SIG-M5 treated with dmso at 0.1 percent for 504 hours (cell line): ENCODE measurements at regions not wholly inside any gene's neighbourhood (a gene's known extent, or its start where the extent isn't known, plus 50 kb on each side); places are given as distances from the start of the nearest gene placed in this dataset.

Experiments used
- DNase-seq: peaks from one replicate; lab custom pipeline; 2025; ENCODE audit not compliant: unreplicated experiment; lab: John Stamatoyannopoulos, UW

DNA sequence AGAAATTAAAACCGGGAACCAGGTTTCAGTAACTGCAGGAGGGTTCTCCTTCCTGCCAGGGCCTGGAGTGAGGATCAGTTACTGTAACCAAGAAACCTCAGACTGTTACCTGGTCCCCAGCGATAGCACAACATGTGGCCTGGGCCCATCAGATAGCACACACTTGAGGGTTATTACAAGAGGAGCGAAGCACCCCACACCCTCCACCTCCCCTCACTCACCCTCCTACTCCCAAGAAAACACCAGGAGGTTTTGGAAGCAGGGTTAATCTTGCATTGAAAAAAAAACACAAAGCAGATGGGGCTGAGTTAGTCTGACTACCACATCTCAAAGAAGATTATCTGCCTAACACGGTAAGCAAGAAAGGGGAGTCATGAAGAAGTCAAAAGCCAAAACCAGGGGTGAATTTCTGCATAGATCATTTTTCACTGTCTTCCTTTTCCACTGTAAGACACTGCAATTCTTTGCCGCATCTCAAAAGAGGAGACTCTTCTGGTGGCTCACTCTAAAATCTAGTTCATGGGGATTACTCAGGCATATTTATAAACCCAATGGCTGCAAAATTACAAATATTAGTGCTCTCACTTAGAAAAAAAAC, 75.9 kb upstream of the DOCK9 start:
- no peak for DNase-seq

DNA sequence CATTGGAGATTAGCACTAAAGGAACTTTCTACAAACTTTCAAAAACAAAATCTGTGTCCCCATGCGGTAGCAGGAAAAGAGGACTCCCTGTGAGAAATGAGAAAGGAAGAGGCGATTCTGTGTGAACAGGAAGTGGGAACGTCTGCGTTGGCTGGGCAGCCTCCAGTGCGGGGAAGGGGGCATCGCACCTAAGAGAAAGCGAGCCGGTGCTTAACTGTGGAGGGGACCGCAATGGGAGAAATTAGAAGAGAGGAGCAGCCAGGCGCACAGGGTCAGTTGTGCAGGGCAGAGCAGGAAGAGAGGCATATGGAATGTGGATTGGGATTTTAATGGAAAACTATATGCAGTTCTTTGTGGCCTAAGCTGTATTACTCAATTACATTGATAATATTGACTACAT, 77.4 kb upstream of the DOCK9 start:
- DNase-seq, result no peak

- DNase-seq, result no peak
Measured at GRCh38 chr13:99055735-99056134, 77.9 kb upstream of the DOCK9 start.

DNA sequence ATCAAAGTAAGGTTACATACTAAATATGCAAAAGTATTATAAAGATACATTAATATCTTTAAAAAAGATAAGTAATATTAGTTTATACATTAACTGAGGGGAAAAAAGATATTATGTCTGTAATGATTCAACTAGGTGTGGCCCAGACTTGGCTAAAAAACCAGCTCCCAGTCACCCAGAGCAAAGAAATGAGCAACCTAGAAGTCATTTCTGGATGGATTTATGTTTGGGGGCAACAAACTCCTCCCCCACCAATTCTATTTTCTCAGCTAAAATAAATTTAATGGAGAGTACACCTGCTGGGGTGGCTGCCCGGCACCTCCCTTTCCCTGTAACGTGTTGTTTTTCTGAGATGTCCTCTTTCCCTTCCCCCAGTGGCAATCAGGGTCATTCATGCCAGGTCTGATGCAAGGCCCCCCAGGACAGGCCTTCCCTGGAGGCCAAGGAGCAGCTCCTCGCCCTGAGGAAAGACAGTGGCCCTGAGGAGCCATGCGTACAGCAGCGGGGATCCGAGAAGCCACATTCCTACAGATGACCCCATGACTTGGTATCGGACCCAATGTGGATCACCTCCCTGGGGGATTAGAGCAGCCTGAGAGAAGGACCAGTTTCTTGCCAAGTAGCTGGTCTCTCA, 78.6 kb upstream of the DOCK9 start:
- DNase-seq, result no peak

- no peak for DNase-seq
Measured at GRCh38 chr13:99057310-99057975, 79.6 kb upstream of the DOCK9 start.

DNA sequence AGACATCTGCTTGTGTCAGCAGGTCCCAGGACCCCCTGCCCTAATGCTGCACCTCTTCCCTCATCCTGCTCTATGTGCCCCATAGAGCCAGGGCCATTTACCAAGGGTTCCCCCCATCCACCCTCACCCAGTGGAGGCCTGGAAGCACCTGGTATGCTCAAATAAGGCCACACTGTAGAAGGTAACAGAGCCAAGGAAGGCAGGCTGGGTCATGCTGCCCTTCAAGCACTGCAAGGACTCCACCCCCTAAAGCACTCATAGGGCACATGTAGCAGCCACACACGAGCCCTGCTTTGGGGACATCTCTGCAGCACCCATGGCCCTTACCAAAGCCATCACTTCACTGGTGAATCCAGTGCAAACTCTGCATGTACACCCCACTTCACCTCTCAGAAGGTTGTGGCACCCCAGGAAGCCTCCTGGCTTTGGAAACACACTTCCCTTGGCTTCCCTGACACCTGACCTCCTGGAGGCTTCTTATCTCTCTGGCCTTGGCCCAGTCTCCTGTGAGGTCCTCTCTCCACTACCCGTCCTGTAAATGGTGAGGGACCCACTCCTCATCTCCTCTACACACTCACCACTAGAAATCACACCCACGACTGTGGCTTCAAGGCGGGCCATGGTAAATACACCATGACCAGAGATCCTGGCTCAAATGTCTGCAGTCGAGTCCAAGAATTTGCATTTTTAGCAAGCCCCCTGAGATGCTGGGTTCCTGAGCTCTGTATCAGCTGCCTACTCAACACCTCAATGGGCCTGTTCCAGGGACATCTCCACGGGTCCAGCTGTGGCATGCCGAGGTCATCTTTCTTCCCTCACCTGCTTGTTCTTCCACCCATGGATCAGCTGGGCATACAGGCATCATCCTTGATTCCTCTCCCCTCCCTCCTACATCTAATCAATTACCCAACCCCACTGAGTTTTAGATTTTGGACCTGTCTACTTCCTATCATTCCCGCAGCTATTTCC, 80.9 kb upstream of the DOCK9 start:
- no peak for DNase-seq

DNA sequence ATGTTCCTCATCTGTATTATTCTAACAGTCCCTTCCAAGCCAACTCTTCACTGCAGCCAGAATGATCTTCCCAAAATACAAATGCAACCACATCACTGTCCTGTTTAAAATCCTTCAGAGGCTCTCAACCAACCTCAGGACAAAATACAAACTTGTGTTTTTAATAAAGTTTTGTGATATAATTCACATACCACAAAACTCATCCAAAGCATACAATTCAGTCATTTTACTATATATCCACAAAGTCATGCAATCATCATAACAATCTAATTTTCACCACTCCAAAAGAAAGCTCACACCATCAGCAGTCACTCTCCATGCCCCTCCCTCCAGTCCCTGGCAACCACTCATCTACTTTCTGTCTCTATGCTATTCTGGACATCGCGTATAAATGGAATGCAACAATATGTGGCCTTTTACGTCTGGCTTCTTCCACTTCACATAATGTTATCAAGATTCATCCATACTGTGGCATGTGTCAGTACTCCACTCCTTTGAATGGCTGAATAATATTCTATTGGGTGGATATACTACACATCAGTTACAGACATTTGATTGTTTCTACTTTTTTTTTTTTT, 81.7 kb upstream of the DOCK9 start:
- no peak for DNase-seq

GRCh38 chr13:99061411-99061810, 83.5 kb upstream of the DOCK9 start:
- DNase-seq, result no peak

GRCh38 chr13:99062593-99062992, 84.7 kb upstream of the DOCK9 start:
- DNase-seq, result no peak

DNA sequence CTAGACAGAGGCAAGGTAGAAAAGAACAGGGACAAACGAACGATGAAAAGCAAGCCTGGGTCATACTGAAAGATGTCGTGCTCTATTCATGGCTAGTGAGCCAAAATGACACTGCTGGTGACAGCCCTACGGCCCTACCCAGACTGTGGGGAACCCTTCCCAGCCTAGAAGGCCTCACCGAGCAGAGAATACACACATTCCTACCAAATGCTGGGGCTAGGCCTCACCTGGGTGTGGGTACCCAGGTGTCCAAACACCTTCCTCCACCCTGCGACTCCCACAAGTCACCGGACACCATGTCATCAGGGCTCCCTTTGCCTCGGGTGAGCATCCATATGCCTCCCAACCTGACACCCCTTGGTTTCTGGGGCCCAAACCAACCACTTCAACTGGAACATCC, 85.3 kb upstream of the DOCK9 start:
- no peak for DNase-seq

DNA sequence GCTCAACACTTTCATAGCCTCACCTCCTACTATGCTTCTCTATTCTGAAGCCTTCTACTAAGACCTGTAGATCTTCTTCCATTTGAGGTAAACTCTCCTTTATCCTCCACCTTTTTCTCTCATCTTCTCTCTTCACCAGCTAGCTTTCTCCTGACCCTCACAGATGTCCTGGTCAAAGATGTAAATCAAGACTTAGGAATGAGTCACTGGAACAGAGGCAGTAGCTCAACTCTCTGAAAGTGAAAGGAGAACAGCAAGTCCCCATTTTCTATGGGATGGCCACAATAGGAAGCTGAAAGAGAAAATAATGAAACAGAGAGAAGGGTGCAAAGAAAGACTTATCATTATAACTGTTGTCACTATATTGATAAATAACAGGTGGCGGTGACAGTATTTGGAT, 86.1 kb upstream of the DOCK9 start:
- DNase-seq, result no peak

DNA sequence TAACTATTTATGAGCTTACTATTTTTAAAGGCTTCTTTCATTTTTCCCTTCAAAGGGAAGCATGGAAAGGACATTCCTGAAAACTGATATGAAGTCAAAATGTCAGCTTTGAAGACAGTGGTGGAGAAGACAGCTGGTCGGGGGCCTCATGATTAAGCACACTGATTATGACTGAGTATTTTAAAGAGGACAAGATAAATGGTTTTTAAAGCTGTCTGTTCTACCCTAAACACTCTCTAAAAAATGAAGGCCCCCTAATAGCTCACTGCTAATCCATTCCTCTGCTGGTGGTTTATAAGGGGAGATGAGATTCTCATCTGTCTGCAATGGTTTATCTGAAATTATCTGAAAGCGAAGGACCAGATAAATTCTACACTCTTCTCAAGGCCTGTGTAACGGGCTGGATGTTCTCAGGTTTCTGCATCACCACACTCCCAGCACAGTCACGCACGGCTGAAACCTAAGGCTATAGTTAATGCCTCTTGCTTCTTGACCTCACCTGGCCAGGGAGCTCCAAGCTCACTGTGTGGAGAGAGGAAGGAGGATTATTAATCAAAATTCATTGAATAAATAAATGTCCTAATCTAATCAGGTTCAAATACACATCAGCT, 86.9 kb upstream of the DOCK9 start:
- DNase-seq, result no peak

DNA sequence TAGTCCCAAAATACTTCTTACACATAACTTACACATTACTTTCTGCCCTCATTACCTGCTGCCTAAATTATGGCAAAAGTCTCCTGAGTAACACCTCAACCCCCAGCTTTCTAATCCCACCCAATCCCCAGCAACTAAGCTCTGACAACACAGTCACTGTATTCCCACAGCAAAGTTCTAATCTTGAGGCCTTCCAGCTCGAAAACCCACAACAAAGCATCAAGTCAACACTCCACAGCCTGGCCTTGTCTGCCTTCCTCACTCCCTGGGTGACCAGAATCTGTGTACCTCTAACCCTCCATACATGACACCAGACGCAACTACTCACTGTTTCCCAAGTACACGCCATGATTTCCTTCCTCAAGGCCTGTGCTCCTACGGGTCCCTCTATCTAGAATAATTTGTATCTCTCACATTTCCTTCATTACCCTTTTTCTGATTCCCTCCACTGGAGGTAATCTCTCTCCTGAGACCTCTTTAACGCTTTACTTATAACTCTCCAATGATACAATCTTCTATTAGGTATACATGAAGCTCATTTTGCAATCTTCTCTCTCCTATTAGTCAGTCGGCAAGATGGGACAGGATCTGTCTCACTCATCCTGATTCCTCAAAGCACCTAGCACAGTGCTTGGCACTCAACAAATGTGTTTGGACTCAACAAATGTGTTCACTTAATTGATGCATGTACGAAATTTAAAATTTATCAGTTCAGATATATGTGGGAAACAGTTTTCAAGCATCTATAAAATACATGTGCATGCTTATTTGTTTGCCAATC, 87.6 kb upstream of the DOCK9 start:
- DNase-seq, result no peak

- no peak for DNase-seq
Measured at GRCh38 chr13:99066219-99066618, 88.4 kb upstream of the DOCK9 start.

DNA sequence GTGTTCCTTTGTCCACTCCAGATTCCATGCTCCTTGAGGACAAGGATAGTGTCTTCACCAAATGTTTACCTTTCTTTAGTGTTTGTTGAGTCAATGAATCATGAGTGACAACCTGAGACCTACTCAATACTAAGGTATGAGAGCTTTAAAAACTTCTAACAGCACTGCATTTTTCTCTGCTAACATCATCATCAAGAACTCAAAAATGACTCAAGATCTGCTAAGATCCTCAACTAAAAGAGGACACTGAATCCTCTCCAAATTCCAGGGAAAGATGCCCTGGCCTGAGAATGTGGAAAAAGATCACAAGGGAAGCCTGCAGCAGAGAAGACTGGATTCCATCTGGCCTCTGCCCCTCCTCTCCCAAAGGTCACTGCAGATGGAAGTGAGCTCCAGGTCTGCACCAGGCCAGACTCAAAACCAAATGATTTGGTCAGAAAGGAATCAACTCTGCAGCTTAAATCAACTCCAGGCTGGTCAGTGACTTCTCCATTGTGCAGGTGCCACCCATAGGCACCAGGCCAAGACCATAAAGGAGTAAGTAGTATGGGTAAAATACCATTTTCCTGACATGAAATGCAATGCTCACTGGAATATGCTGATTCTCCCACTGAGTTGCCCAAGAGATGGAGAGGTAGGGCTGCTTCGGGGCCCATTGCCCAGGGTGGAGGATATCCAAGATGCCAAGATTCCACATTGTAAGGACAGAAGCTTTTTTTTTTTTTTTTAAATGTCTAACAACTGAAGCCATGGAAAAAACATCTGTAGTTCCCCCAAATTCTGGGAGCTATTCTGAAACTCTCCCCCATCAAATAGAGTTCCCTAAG, 89.5 kb upstream of the DOCK9 start:
- no peak for DNase-seq

GRCh38 chr13:99071211-99071610, 93.3 kb upstream of the DOCK9 start:
- no peak for DNase-seq

GRCh38 chr13:99071666-99072065, 93.8 kb upstream of the DOCK9 start:
- no peak for DNase-seq

DNA sequence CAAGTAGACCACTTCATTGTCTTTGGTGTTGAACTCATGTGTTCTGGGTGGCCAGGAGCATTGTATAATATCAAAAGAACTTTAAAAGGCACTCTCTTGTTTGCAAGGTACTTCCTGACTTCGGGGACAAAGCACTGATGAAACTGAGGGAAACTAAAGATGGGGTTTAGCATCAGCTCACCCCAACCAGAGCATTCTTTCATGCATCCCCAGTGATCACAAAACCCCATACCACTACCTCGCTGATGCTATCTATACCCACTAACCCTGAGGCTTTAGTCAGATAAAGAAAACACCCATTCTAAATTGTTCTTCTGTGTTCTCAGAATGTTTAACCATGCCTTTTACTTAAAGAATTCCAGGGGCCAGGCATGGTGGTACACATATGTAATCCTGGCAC, 94.5 kb upstream of the DOCK9 start:
- no peak for DNase-seq

- DNase-seq, result no peak
Measured at GRCh38 chr13:99072941-99073340, 95.1 kb upstream of the DOCK9 start.
